ENCODE measurements at regions not wholly inside any gene's neighbourhood (a gene's known extent, or its start where the extent isn't known, plus 50 kb on each side); places are given as distances from the start of the nearest gene placed in this dataset.
"Not testable (repeated sequence)": the region's sequence is repeated elsewhere in the genome, so short reads cannot be mapped to it uniquely, and the experiment has no call there.

DNA sequence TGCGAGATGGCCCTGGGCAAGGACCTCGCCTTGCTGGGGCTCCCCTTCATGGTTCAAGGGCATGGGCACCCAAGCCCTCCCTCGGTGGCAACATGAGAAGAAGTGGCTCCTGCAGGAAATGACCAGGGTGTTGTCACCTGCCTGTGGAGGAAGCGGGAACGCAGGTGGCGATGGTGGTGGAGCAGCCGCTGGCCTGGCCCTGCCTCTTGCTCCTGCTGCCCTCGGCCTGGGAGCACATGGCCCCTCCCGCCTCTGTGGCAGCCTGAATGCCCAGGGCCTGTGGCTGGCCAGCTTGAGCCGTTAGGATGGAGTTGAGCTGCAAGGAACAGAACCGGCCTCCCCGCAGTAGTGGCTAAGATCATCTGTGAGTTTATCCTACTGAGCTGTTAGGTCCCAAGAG lies 204.0 kb downstream of the CCT8L2 start:
- H3K9me3 ChIP-seq (ENCODE audit: insufficient read depth, low read depth); BruUV-seq (replicated peaks); H3K4me3 ChIP-seq; H3K79me2 ChIP-seq (ENCODE audit: low read depth); H4K20me1 ChIP-seq (ENCODE audit: insufficient read depth); H3K4me1 ChIP-seq (replicated peaks; ENCODE audit: insufficient read depth); H3K36me3 ChIP-seq (ENCODE audit: low read depth); H3K4me2 ChIP-seq; DNase-seq; H2AFZ ChIP-seq; CTCF ChIA-PET; H3K9me2 ChIP-seq (ENCODE audit: insufficient read depth); H3K27ac ChIP-seq; H3F3A ChIP-seq (ENCODE audit: insufficient read depth, low read depth); POLR2A ChIA-PET (ENCODE audit: unreplicated experiment); intact Hi-C loops (cut with micrococcal nuclease; ENCODE audit: unreplicated experiment); H3K27me3 ChIP-seq (ENCODE audit: insufficient read depth, low read depth): not testable (repeated sequence)

- H3K4me2 ChIP-seq; H3K79me2 ChIP-seq (ENCODE audit: low read depth); CTCF ChIA-PET; BruUV-seq (replicated peaks); H3K27me3 ChIP-seq (ENCODE audit: insufficient read depth, low read depth); H3K27ac ChIP-seq; H3K9me3 ChIP-seq (ENCODE audit: insufficient read depth, low read depth); H2AFZ ChIP-seq; DNase-seq; H3K9me2 ChIP-seq (ENCODE audit: insufficient read depth); H3K36me3 ChIP-seq (ENCODE audit: low read depth); H3F3A ChIP-seq (ENCODE audit: insufficient read depth, low read depth); H3K4me1 ChIP-seq (replicated peaks; ENCODE audit: insufficient read depth); intact Hi-C loops (cut with micrococcal nuclease; ENCODE audit: unreplicated experiment); POLR2A ChIA-PET (ENCODE audit: unreplicated experiment); H4K20me1 ChIP-seq (ENCODE audit: insufficient read depth); H3K4me3 ChIP-seq: not testable (repeated sequence)
Measured at GRCh38 chr22:16388127-16388526, 204.5 kb downstream of the CCT8L2 start.

GRCh38 chr22:16387543-16387942 lies 205.1 kb downstream of the CCT8L2 start:
- H3K9me3 ChIP-seq (ENCODE audit: insufficient read depth, low read depth); H3K27ac ChIP-seq; BruUV-seq (replicated peaks); H2AFZ ChIP-seq; intact Hi-C loops (cut with micrococcal nuclease; ENCODE audit: unreplicated experiment); H3K9me2 ChIP-seq (ENCODE audit: insufficient read depth); H3K27me3 ChIP-seq (ENCODE audit: insufficient read depth, low read depth); H3K36me3 ChIP-seq (ENCODE audit: low read depth); POLR2A ChIA-PET (ENCODE audit: unreplicated experiment); H3K79me2 ChIP-seq (ENCODE audit: low read depth); H3K4me3 ChIP-seq; H3K4me1 ChIP-seq (replicated peaks; ENCODE audit: insufficient read depth); CTCF ChIA-PET; H4K20me1 ChIP-seq (ENCODE audit: insufficient read depth); DNase-seq; H3F3A ChIP-seq (ENCODE audit: insufficient read depth, low read depth); H3K4me2 ChIP-seq: not testable (repeated sequence)

DNA sequence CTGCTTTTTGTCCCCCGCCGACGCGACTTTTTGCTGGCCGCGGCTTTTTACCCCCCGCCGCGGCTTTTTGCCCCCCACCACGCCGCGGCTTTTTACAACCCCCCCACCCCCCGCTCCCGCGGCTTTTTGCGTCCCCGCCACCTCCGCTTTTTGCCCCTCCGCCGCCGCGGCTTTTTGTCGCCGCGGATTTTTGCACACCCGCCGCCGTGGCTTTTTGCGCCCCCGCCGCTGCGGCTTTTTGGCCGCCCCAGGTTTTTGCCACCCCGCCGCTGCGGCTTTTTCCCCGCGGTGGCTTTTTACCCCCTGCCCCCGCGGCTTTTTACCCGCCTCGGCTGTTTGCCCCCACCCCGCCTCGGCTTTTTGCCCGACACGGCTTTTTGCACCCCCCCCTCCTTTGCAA lies 205.5 kb downstream of the CCT8L2 start:
- H3F3A ChIP-seq (ENCODE audit: insufficient read depth, low read depth) = no peaks in the 10 kb centered on the region
- no peaks in the 10 kb centered on the region for H3K27me3 ChIP-seq (ENCODE audit: insufficient read depth, low read depth)
- no peak overlapping the region for H3K4me3 ChIP-seq
- intact Hi-C loops (cut with micrococcal nuclease; ENCODE audit: unreplicated experiment) = no loop called here
- H3K27ac ChIP-seq = no peak overlapping the region
- H3K9me3 ChIP-seq (ENCODE audit: insufficient read depth, low read depth) = no peaks in the 10 kb centered on the region
- no peak overlapping the region for H3K4me2 ChIP-seq
- TF ChIP-seq CTCF (conservative IDR thresholded peaks at IDR 0.05) (no peak), EZH2 (IDR thresholded peaks at IDR 0.05; ENCODE audit: low read depth) (no peak)
- H2AFZ ChIP-seq = no peak overlapping the region
- DNase-seq = no peak
- no peaks in the 10 kb centered on the region for H3K79me2 ChIP-seq (ENCODE audit: low read depth)
- H4K20me1 ChIP-seq (ENCODE audit: insufficient read depth) = no peaks in the 10 kb centered on the region
- no peaks in the 10 kb centered on the region for H3K9me2 ChIP-seq (ENCODE audit: insufficient read depth)
- CTCF ChIA-PET = no interaction called here
- POLR2A ChIA-PET (ENCODE audit: unreplicated experiment) = no interaction called here
- no peaks in the 10 kb centered on the region for H3K36me3 ChIP-seq (ENCODE audit: low read depth)
- no peaks in the 10 kb centered on the region for H3K4me1 ChIP-seq (replicated peaks; ENCODE audit: insufficient read depth)
- BruUV-seq (replicated peaks) = no TSS peak

DNA sequence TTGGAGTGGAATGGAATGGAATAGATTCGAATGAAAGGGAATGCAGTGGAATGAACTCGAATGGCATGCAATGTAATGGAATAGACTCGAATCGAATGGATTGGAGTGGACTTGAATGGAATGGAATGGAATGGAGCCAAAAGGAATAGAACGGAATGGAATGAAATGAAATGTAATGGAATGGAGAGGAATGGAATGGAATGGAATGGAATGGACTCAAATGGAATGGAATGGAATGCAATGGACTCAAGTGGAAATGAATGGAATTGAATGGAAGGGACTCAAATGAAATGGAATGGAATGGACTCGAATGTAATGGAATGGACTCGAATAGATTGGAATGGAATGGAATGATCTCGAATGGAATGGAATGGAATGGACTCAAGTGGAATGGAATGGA lies 231.3 kb downstream of the CCT8L2 start:
- H3K27ac ChIP-seq; H3K4me2 ChIP-seq; H3K4me1 ChIP-seq (replicated peaks; ENCODE audit: insufficient read depth); H3K27me3 ChIP-seq (ENCODE audit: insufficient read depth, low read depth); H3F3A ChIP-seq (ENCODE audit: insufficient read depth, low read depth); H3K79me2 ChIP-seq (ENCODE audit: low read depth); H2AFZ ChIP-seq; DNase-seq; CTCF ChIA-PET; H4K20me1 ChIP-seq (ENCODE audit: insufficient read depth); H3K9me2 ChIP-seq (ENCODE audit: insufficient read depth); H3K9me3 ChIP-seq (ENCODE audit: insufficient read depth, low read depth); BruUV-seq (replicated peaks); intact Hi-C loops (cut with micrococcal nuclease; ENCODE audit: unreplicated experiment); POLR2A ChIA-PET (ENCODE audit: unreplicated experiment); H3K4me3 ChIP-seq; H3K36me3 ChIP-seq (ENCODE audit: low read depth): not testable (repeated sequence)

- H3F3A ChIP-seq (ENCODE audit: insufficient read depth, low read depth); H4K20me1 ChIP-seq (ENCODE audit: insufficient read depth); H3K9me3 ChIP-seq (ENCODE audit: insufficient read depth, low read depth); intact Hi-C loops (cut with micrococcal nuclease; ENCODE audit: unreplicated experiment); H3K9me2 ChIP-seq (ENCODE audit: insufficient read depth); BruUV-seq (replicated peaks); DNase-seq; H2AFZ ChIP-seq; H3K27ac ChIP-seq; H3K4me1 ChIP-seq (replicated peaks; ENCODE audit: insufficient read depth); POLR2A ChIA-PET (ENCODE audit: unreplicated experiment); H3K4me3 ChIP-seq; H3K79me2 ChIP-seq (ENCODE audit: low read depth); CTCF ChIA-PET; H3K36me3 ChIP-seq (ENCODE audit: low read depth); H3K27me3 ChIP-seq (ENCODE audit: insufficient read depth, low read depth); H3K4me2 ChIP-seq: not testable (repeated sequence)
Measured at GRCh38 chr22:16352637-16353036, 240.0 kb downstream of the CCT8L2 start.

GRCh38 chr22:16347083-16347482 lies 245.5 kb downstream of the CCT8L2 start:
- H3K4me2 ChIP-seq; H3K79me2 ChIP-seq (ENCODE audit: low read depth); CTCF ChIA-PET; intact Hi-C loops (cut with micrococcal nuclease; ENCODE audit: unreplicated experiment); H3K4me3 ChIP-seq; H4K20me1 ChIP-seq (ENCODE audit: insufficient read depth); H3K36me3 ChIP-seq (ENCODE audit: low read depth); H2AFZ ChIP-seq; POLR2A ChIA-PET (ENCODE audit: unreplicated experiment); DNase-seq; H3K9me3 ChIP-seq (ENCODE audit: insufficient read depth, low read depth); H3K4me1 ChIP-seq (replicated peaks; ENCODE audit: insufficient read depth); H3K9me2 ChIP-seq (ENCODE audit: insufficient read depth); H3F3A ChIP-seq (ENCODE audit: insufficient read depth, low read depth); H3K27me3 ChIP-seq (ENCODE audit: insufficient read depth, low read depth); H3K27ac ChIP-seq; BruUV-seq (replicated peaks): not testable (repeated sequence)
